ENCODE measurements at regions not wholly inside any gene's neighbourhood (a gene's known extent, or its start where the extent isn't known, plus 50 kb on each side); places are given as distances from the start of the nearest gene placed in this dataset.

- no peak for DNase-seq (ENCODE audit: insufficient read length, low spot score)
These were observed 540.5 kb downstream of the VRK1 start for GRCh38 chr14:97337670-97338069.

GRCh38 chr14:97344666-97345065, 547.5 kb downstream of the VRK1 start:
- FAIRE-seq (no peak), DNase-seq (ENCODE audit: insufficient read length, low spot score) (no peak)
- no peak for TF ChIP-seq POLR2A (IDR thresholded peaks at IDR 0.05; ENCODE audit: low read depth, low read length)

More at GRCh38 chr14:97337670-97338069, 540.5 kb downstream of the VRK1 start:
- no peak for FAIRE-seq
- no peak for TF ChIP-seq POLR2A (IDR thresholded peaks at IDR 0.05; ENCODE audit: low read depth, low read length)

- FAIRE-seq: no peak
These were observed 549.5 kb downstream of the VRK1 start for GRCh38 chr14:97346675-97347074.

GRCh38 chr14:97349463-97349862, 552.3 kb downstream of the VRK1 start:
- TF ChIP-seq POLR2A (IDR thresholded peaks at IDR 0.05; ENCODE audit: low read depth, low read length): no peak
- DNase-seq (ENCODE audit: insufficient read length, low spot score): no peak
- FAIRE-seq: no peak

More at GRCh38 chr14:97346675-97347074, 549.5 kb downstream of the VRK1 start:
- no peak for DNase-seq (ENCODE audit: insufficient read length, low spot score)
- TF ChIP-seq POLR2A (IDR thresholded peaks at IDR 0.05; ENCODE audit: low read depth, low read length): no peak

GRCh38 chr14:97349946-97350345, 552.8 kb downstream of the VRK1 start:
- no peak for TF ChIP-seq POLR2A (IDR thresholded peaks at IDR 0.05; ENCODE audit: low read depth, low read length)
- DNase-seq (ENCODE audit: insufficient read length, low spot score) (no peak), FAIRE-seq (no peak)

GRCh38 chr14:97350415-97350814, 553.2 kb downstream of the VRK1 start:
- TF ChIP-seq POLR2A (IDR thresholded peaks at IDR 0.05; ENCODE audit: low read depth, low read length): no peak
- FAIRE-seq (no peak), DNase-seq (ENCODE audit: insufficient read length, low spot score) (no peak)

GRCh38 chr14:97350894-97351731, 553.9 kb downstream of the VRK1 start:
- no peak for DNase-seq (ENCODE audit: insufficient read length, low spot score)
- FAIRE-seq: no peak

GRCh38 chr14:97353102-97353501, 555.9 kb downstream of the VRK1 start:
- no peak for FAIRE-seq
- no peak for DNase-seq (ENCODE audit: insufficient read length, low spot score)
- TF ChIP-seq POLR2A (IDR thresholded peaks at IDR 0.05; ENCODE audit: low read depth, low read length): no peak

More at GRCh38 chr14:97350894-97351731, 553.9 kb downstream of the VRK1 start:
- no peak for TF ChIP-seq POLR2A (IDR thresholded peaks at IDR 0.05; ENCODE audit: low read depth, low read length)

- TF ChIP-seq POLR2A (IDR thresholded peaks at IDR 0.05; ENCODE audit: low read depth, low read length): no peak
- FAIRE-seq (no peak), DNase-seq (ENCODE audit: insufficient read length, low spot score) (no peak)
These were observed 557.0 kb downstream of the VRK1 start for GRCh38 chr14:97354119-97354722.

GRCh38 chr14:97359341-97359740, 562.2 kb downstream of the VRK1 start:
- no peak for DNase-seq (ENCODE audit: insufficient read length, low spot score)
- no peak for TF ChIP-seq POLR2A (IDR thresholded peaks at IDR 0.05; ENCODE audit: low read depth, low read length)
- FAIRE-seq: no peak

GRCh38 chr14:97361181-97361580, 564.0 kb downstream of the VRK1 start:
- FAIRE-seq: no peak
- no peak for DNase-seq (ENCODE audit: insufficient read length, low spot score)
- no peak for TF ChIP-seq POLR2A (IDR thresholded peaks at IDR 0.05; ENCODE audit: low read depth, low read length)

- FAIRE-seq (no peak), DNase-seq (ENCODE audit: insufficient read length, low spot score) (no peak)
- TF ChIP-seq POLR2A (IDR thresholded peaks at IDR 0.05; ENCODE audit: low read depth, low read length): no peak
These were observed 564.8 kb downstream of the VRK1 start for GRCh38 chr14:97361958-97362357.

- FAIRE-seq (no peak), DNase-seq (ENCODE audit: insufficient read length, low spot score) (no peak)
- no peak for TF ChIP-seq POLR2A (IDR thresholded peaks at IDR 0.05; ENCODE audit: low read depth, low read length)
These were observed 569.2 kb downstream of the VRK1 start for GRCh38 chr14:97366400-97366799.

GRCh38 chr14:97367278-97367677, 570.1 kb downstream of the VRK1 start:
- no peak for TF ChIP-seq POLR2A (IDR thresholded peaks at IDR 0.05; ENCODE audit: low read depth, low read length)
- FAIRE-seq (no peak), DNase-seq (ENCODE audit: insufficient read length, low spot score) (no peak)

- TF ChIP-seq POLR2A (IDR thresholded peaks at IDR 0.05; ENCODE audit: low read depth, low read length): no peak
- FAIRE-seq: no peak
- DNase-seq (ENCODE audit: insufficient read length, low spot score): no peak
These were observed 570.9 kb downstream of the VRK1 start for GRCh38 chr14:97368049-97368448.

Measured in H54 (cell line).